H9 (cell line): ENCODE measurements at regions not wholly inside any gene's neighbourhood (a gene's known extent, or its start where the extent isn't known, plus 50 kb on each side); places are given as distances from the start of the nearest gene placed in this dataset.

ENCODE experiments used
- DNase-seq: peaks from one replicate; pipeline ENCODE4 v3.0.0-alpha.2; 2017
- H2AFZ ChIP-seq: one replicate; pipeline ENCODE4 v1.6.1; 2013; ENCODE audit warnings: mild to moderate bottlenecking, low read length, control low read depth, moderate library complexity
- H2AK5ac ChIP-seq: 2 replicates; pipeline ENCODE4 v1.6.1; 2013; ENCODE audit warnings: low read length, control low read depth, mixed read lengths; ENCODE audit not compliant: insufficient read length
- H2BK120ac ChIP-seq: one replicate; pipeline ENCODE4 v1.6.1; 2013; ENCODE audit warnings: low read depth, mild to moderate bottlenecking, low read length, control low read depth, inconsistent platforms; ENCODE audit not compliant: poor library complexity, severe bottlenecking
- H2BK12ac ChIP-seq: 2 replicates; pipeline ENCODE4 v1.6.1; 2013; ENCODE audit warnings: low read length, control low read depth, mixed read lengths, low read depth; ENCODE audit not compliant: insufficient read length
- H2BK15ac ChIP-seq: 2 replicates; pipeline ENCODE4 v1.6.1; 2013; ENCODE audit warnings: low read depth, low read length, control low read depth
- H2BK20ac ChIP-seq: one replicate; pipeline ENCODE4 v1.6.1; 2013; ENCODE audit warnings: low read depth, mild to moderate bottlenecking, low read length, control low read depth, inconsistent platforms; ENCODE audit not compliant: poor library complexity, severe bottlenecking
- H2BK5ac ChIP-seq: 2 replicates; pipeline ENCODE4 v1.6.1; 2013; ENCODE audit warnings: low read length, control low read depth, mixed read lengths; ENCODE audit not compliant: insufficient read length
- H3K14ac ChIP-seq: 2 replicates; pipeline ENCODE4 v1.6.1; 2013; ENCODE audit warnings: low read length, control low read depth; ENCODE audit not compliant: insufficient read depth
- H3K18ac ChIP-seq: 2 replicates; pipeline ENCODE4 v1.6.1; 2013; ENCODE audit warnings: low read depth, mild to moderate bottlenecking, mixed read lengths, low read length, control low read depth; ENCODE audit not compliant: insufficient read length
- H3K23ac ChIP-seq: 2 replicates; pipeline ENCODE4 v1.6.1; 2013; ENCODE audit warnings: low read length, control low read depth, mixed read lengths, low read depth; ENCODE audit not compliant: insufficient read length
- H3K23me2 ChIP-seq: 2 replicates; pipeline ENCODE4 v1.6.1; 2013; ENCODE audit warnings: low read depth, mild to moderate bottlenecking, mixed read lengths, low read length, control low read depth; ENCODE audit not compliant: insufficient read length, poor library complexity, severe bottlenecking
- H3K27ac ChIP-seq: 2 replicates; pipeline ENCODE4 v1.5.1; 2013; ENCODE audit warnings: low read length, control low read depth, mixed read lengths, low read depth; ENCODE audit not compliant: insufficient read length
- H3K27me3 ChIP-seq: 2 replicates; pipeline ENCODE4 v1.6.1; 2013; ENCODE audit warnings: low read length, control low read depth, inconsistent platforms; ENCODE audit not compliant: insufficient read depth
- H3K4ac ChIP-seq: 2 replicates; pipeline ENCODE4 v1.6.1; 2013; ENCODE audit warnings: low read depth, mild to moderate bottlenecking, control low read depth, inconsistent platforms, low read length, moderate library complexity
- H3K4me1 ChIP-seq: 2 replicates; pipeline ENCODE4 v1.6.1; 2013; ENCODE audit warnings: low read length, control low read depth, inconsistent platforms; ENCODE audit not compliant: insufficient read depth
- H3K4me2 ChIP-seq: 2 replicates; pipeline ENCODE4 v1.6.1; 2013; ENCODE audit warnings: low read length, control low read depth, mixed read lengths; ENCODE audit not compliant: insufficient read length, insufficient read depth
- H3K56ac ChIP-seq: 2 replicates; pipeline ENCODE4 v1.6.1; 2013; ENCODE audit warnings: low read depth, mild to moderate bottlenecking, mixed read lengths, low read length, control low read depth; ENCODE audit not compliant: insufficient read length
- H3K79me1 ChIP-seq: 2 replicates; pipeline ENCODE4 v1.6.1; 2013; ENCODE audit warnings: low read depth, mild to moderate bottlenecking, moderate library complexity, low read length, control low read depth, inconsistent platforms; ENCODE audit not compliant: insufficient read depth, poor library complexity, severe bottlenecking
- H3K79me2 ChIP-seq: 2 replicates; pipeline ENCODE4 v1.6.1; 2013; ENCODE audit warnings: low read length, control low read depth, inconsistent platforms; ENCODE audit not compliant: insufficient read depth
- H3K9ac ChIP-seq: 2 replicates; pipeline ENCODE4 v1.6.1; 2013; ENCODE audit warnings: low read length, control low read depth, mixed read lengths; ENCODE audit not compliant: insufficient read length; ENCODE audit errors: extremely low read depth
- H3K9me3 ChIP-seq: one replicate; pipeline ENCODE4 v1.6.1; 2013; ENCODE audit warnings: low read depth, low read length, inconsistent platforms; ENCODE audit not compliant: control insufficient read depth
- H3T11ph ChIP-seq: one replicate; pipeline ENCODE4 v1.6.1; 2013; ENCODE audit warnings: mild to moderate bottlenecking, low read length, control low read depth, inconsistent platforms
- H4K20me1 ChIP-seq: one replicate; pipeline ENCODE4 v1.6.1; 2013; ENCODE audit not compliant: control insufficient read depth, insufficient read length, insufficient read depth
- H4K5ac ChIP-seq: 2 replicates; pipeline ENCODE4 v1.6.1; 2013; ENCODE audit warnings: low read depth, mild to moderate bottlenecking, mixed read lengths, low read length, control low read depth; ENCODE audit not compliant: insufficient read length
- H4K8ac ChIP-seq: replicated peaks from 2 replicates; pipeline ENCODE4 v1.6.1; 2013; ENCODE audit warnings: low read length, control low read depth, mixed read lengths, low read depth; ENCODE audit not compliant: insufficient read length
- H4K91ac ChIP-seq: 2 replicates; pipeline ENCODE4 v1.6.1; 2013; ENCODE audit warnings: low read depth, mild to moderate bottlenecking, moderate library complexity, mixed read lengths, low read length, control low read depth; ENCODE audit not compliant: insufficient read length
- H3K27ac Mint-ChIP-seq, 3 experiments: 2 replicates in 2 of 3; 3 replicates in 1 of 3; pipeline ENCODE4 v1.8.0; 2020 to 2021; ENCODE audit warnings: mixed read lengths in 3 of 3, mild to moderate bottlenecking in 1 of 3, moderate library complexity in 1 of 3
- H3K27me3 Mint-ChIP-seq: 2 replicates; pipeline ENCODE4 v1.8.0; 2021; ENCODE audit warnings: low read depth, mild to moderate bottlenecking, moderate library complexity, mixed read lengths
- H3K36me3 Mint-ChIP-seq, 3 experiments: 2 replicates in 2 of 3; 3 replicates in 1 of 3; pipeline ENCODE4 v1.8.0; 2020 to 2021; ENCODE audit warnings: low read depth in 3 of 3, mixed read lengths in 3 of 3; ENCODE audit not compliant: insufficient read depth in 1 of 3
- H3K4me1 Mint-ChIP-seq, 2 experiments: 2 replicates each; pipeline ENCODE4 v1.8.0; 2020; ENCODE audit warnings: mixed read lengths in 2 of 2
- H3K4me3 Mint-ChIP-seq, 2 experiments: 2 replicates in 1 of 2; 3 replicates in 1 of 2; pipeline ENCODE4 v1.8.0; 2020 to 2021; ENCODE audit warnings: mild to moderate bottlenecking in 2 of 2, mixed read lengths in 2 of 2, moderate library complexity in 1 of 2
- H3K9me3 Mint-ChIP-seq, 2 experiments: 2 replicates in 1 of 2; 3 replicates in 1 of 2; pipeline ENCODE4 v1.8.0; 2020; ENCODE audit warnings: mild to moderate bottlenecking in 2 of 2, mixed read lengths in 2 of 2, moderate library complexity in 1 of 2
- CTCF ChIP-seq: fragments of 200-600 bp; sonication (generic); conservative IDR thresholded peaks from 3 replicates; pipeline ENCODE4 v1.8.0; 2021; ENCODE audit warnings: antibody characterized with exemption, mild to moderate bottlenecking
- WGBS: extraction: QIAGEN DNeasy Blood & Tissue Kit; methylation state at CpG from one replicate; pipeline ENCODE4 v1.1.7; 2013; ENCODE audit warnings: missing lambda C conversion rate, low lambda C conversion rate, mixed read lengths; ENCODE audit not compliant: insufficient read length; ENCODE audit errors: extremely low coverage; 5-methylcytosine and 5-hydroxymethylcytosine counted together

- H3K9ac ChIP-seq: no peak overlapping the region
- H2BK120ac ChIP-seq: no peak overlapping the region
- H3K27me3 Mint-ChIP-seq: no peaks in the 10 kb centered on the region
- H3K36me3 Mint-ChIP-seq: no peaks in the 10 kb centered on the region
- peak; percentile 56; the same call in 2 of the 3 replicates for TF ChIP-seq CTCF
- no peaks in the 10 kb centered on the region for H3K9me3 ChIP-seq
- no peak overlapping the region for H3K27ac ChIP-seq
- H3K23ac ChIP-seq: no peak overlapping the region
- no peaks in the 10 kb centered on the region for H3K9me3 Mint-ChIP-seq
- no peak overlapping the region for H4K91ac ChIP-seq
- H2BK5ac ChIP-seq: no peak overlapping the region
- no CpG with 5 or more reads among the region's 3 CpGs for whole genome bisulfite sequencing
- no peaks in the 10 kb centered on the region for H3K23me2 ChIP-seq
- no peak overlapping the region for H4K8ac ChIP-seq
- no peak overlapping the region for H2AK5ac ChIP-seq
- no peaks in the 10 kb centered on the region for H4K20me1 ChIP-seq
- H3K79me2 ChIP-seq: no peaks in the 10 kb centered on the region
- no peak overlapping the region for H3K56ac ChIP-seq
- H2BK15ac ChIP-seq: no peak overlapping the region
- no peak overlapping the region for H3K18ac ChIP-seq
- no peak overlapping the region for H2BK12ac ChIP-seq
- H3K79me1 ChIP-seq: no peaks in the 10 kb centered on the region
- H4K5ac ChIP-seq: no peak overlapping the region
- no peak overlapping the region for H3K27ac Mint-ChIP-seq
- H3T11ph ChIP-seq: no peak overlapping the region
- H3K4me2 ChIP-seq: no peak overlapping the region
- H2AFZ ChIP-seq: no peak overlapping the region
- H3K4me1 Mint-ChIP-seq: peaks cover 3 to 4% of the 10 kb centered on the region in 2 experiments
- H3K4ac ChIP-seq: no peak overlapping the region
- no peaks in the 10 kb centered on the region for H3K4me1 ChIP-seq
- no peak overlapping the region for H3K14ac ChIP-seq
- H3K4me3 Mint-ChIP-seq: no peak overlapping the region
- DNase-seq: peak; percentile 34
- H3K27me3 ChIP-seq: no peaks in the 10 kb centered on the region
- no peak overlapping the region for H2BK20ac ChIP-seq
Observed at GRCh38 chr12:20142956-20143355, 225.4 kb upstream of the PDE3A start.
